ENCODE measurements at regions not wholly inside any gene's neighbourhood (a gene's known extent, or its start where the extent isn't known, plus 50 kb on each side); places are given as distances from the start of the nearest gene placed in this dataset.

DNA sequence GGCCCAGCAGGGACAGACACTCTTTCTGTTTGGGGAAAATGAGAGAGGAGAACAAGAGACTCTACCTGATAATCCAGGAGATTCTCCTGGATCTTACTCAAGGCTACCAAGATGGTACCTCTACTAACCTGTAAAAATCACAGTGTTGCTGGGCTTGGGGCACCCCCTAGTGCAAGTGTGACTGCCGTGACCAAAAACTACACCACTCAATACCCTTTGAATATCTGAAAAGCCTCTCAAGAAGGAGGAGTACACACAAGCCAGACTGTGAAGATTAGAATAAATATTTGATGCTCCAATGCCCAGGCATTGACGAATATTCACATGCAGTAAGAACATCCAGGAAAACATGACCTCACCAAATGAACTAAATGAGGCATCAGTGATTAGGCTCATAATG is 965.4 kb downstream of the LRFN5 start:
- TF ChIP-seq, protein P1, sequence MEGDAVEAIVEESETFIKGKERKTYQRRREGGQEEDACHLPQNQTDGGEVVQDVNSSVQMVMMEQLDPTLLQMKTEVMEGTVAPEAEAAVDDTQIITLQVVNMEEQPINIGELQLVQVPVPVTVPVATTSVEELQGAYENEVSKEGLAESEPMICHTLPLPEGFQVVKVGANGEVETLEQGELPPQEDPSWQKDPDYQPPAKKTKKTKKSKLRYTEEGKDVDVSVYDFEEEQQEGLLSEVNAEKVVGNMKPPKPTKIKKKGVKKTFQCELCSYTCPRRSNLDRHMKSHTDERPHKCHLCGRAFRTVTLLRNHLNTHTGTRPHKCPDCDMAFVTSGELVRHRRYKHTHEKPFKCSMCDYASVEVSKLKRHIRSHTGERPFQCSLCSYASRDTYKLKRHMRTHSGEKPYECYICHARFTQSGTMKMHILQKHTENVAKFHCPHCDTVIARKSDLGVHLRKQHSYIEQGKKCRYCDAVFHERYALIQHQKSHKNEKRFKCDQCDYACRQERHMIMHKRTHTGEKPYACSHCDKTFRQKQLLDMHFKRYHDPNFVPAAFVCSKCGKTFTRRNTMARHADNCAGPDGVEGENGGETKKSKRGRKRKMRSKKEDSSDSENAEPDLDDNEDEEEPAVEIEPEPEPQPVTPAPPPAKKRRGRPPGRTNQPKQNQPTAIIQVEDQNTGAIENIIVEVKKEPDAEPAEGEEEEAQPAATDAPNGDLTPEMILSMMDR (conservative IDR thresholded peaks at IDR 0.05; ENCODE audit: low read depth, low read length), result no peak
- no peak for TF ChIP-seq EZH2 (IDR thresholded peaks at IDR 0.05; ENCODE audit: borderline replicate concordance, low read depth, low read length, poor library complexity, severe bottlenecking)
